Mucosa of descending colon (tissue), 3 donors: ENCODE measurements at regions not wholly inside any gene's neighbourhood (a gene's known extent, or its start where the extent isn't known, plus 50 kb on each side); places are given as distances from the start of the nearest gene placed in this dataset.

Experiments used
- ATAC-seq: fragments of 200-7000 bp; cut with Tn5 transposase; one replicate; pipeline ENCODE4 v1.9.1; 2020; ENCODE audit warnings: mild to moderate bottlenecking, moderate library complexity
- DNase-seq, 3 donors: peaks; one replicate each; pipeline ENCODE4 v3.0.0-alpha.2; 2020
- H3K36me3 ChIP-seq: fragments of 200-600 bp; one replicate; pipeline ENCODE4 v1.8.0; 2021; ENCODE audit warnings: low read depth, mild to moderate bottlenecking
- H3K4me1 ChIP-seq: fragments of 200-600 bp; one replicate; pipeline ENCODE4 v1.8.0; 2021; ENCODE audit warnings: low read depth, mild to moderate bottlenecking
- H3K4me3 ChIP-seq: fragments of 200-600 bp; one replicate; pipeline ENCODE4 v1.8.0; 2021; ENCODE audit warnings: mild to moderate bottlenecking
- H3K9me3 ChIP-seq: fragments of 200-600 bp; one replicate; pipeline ENCODE4 v1.8.0; 2021; ENCODE audit warnings: mild to moderate bottlenecking
- CTCF ChIP-seq: fragments of 200-600 bp; IDR thresholded peaks from one replicate; pipeline ENCODE4 v1.8.0; 2022; ENCODE audit warnings: antibody characterized with exemption, mild to moderate bottlenecking
- intact Hi-C, 2 donors: fragments of 100-400 bp; cut with DNase I in 1 of 2; cut with micrococcal nuclease in 1 of 2; formaldehyde crosslinking; loops; one replicate each; pipeline versions ENCODE4 v1.11.0 to v1.11.1; 2022; cut with DNase I, micrococcal nuclease
- donor health status: DM: no; HTN: no; CAD: no; lungs with moderate emphysema.
- donor health status: DM: no; HTN: no; CAD: no.
- donor health status: DM: no; HTN: yes; CAD: no.

GRCh38 chr10:105682911-105683310 is 1041.8 kb downstream of the SORCS3 start:
- no peak for ATAC-seq
- intact Hi-C loops: no loop called here
- Histone ChIP-seq H3K4me1 (no peaks in the 10 kb centered on the region), H3K4me3 (no peak overlapping the region), H3K36me3 (no peaks in the 10 kb centered on the region), H3K9me3 (no peaks in the 10 kb centered on the region)
- TF ChIP-seq CTCF: no peak
- no peak for DNase-seq

GRCh38 chr10:105681051-105681450 is 1040.0 kb downstream of the SORCS3 start:
- no peaks in the 10 kb centered on the region for H3K36me3 ChIP-seq
- ATAC-seq (peak; percentile 79), DNase-seq (peak in 1 of 3 donors; percentile 12)
- intact Hi-C loops: no loop called here
- H3K4me3 ChIP-seq: no peak overlapping the region
- H3K4me1 ChIP-seq: no peaks in the 10 kb centered on the region
- H3K9me3 ChIP-seq: no peaks in the 10 kb centered on the region
- no peak for TF ChIP-seq CTCF

GRCh38 chr10:105679781-105680180 is 1038.7 kb downstream of the SORCS3 start:
- intact Hi-C loops: no loop called here
- ATAC-seq (no peak), DNase-seq (peak in 1 of 3 donors; percentile 8)
- Histone ChIP-seq H3K4me3 (no peak overlapping the region), H3K36me3 (no peaks in the 10 kb centered on the region), H3K4me1 (no peaks in the 10 kb centered on the region), H3K9me3 (no peaks in the 10 kb centered on the region)
- no peak for TF ChIP-seq CTCF

- Histone ChIP-seq H3K9me3 (peaks cover 12% of the 10 kb centered on the region), H3K36me3 (no peaks in the 10 kb centered on the region), H3K4me1 (no peaks in the 10 kb centered on the region), H3K4me3 (no peak overlapping the region)
- no peak for TF ChIP-seq CTCF
- ATAC-seq (no peak), DNase-seq (no peak)
- intact Hi-C loops: no loop called here
These were observed 1034.2 kb downstream of the SORCS3 start for GRCh38 chr10:105675333-105675732.

GRCh38 chr10:105674448-105674847 is 1033.4 kb downstream of the SORCS3 start:
- Histone ChIP-seq H3K36me3 (no peaks in the 10 kb centered on the region), H3K9me3 (peaks cover 12% of the 10 kb centered on the region), H3K4me3 (no peak overlapping the region), H3K4me1 (no peaks in the 10 kb centered on the region)
- intact Hi-C loops: no loop called here
- no peak for TF ChIP-seq CTCF
- no peak for ATAC-seq
- DNase-seq: no peak

- DNase-seq: no peak
- no peak for TF ChIP-seq CTCF
- Histone ChIP-seq H3K36me3 (no peaks in the 10 kb centered on the region), H3K4me3 (no peak overlapping the region), H3K4me1 (no peaks in the 10 kb centered on the region), H3K9me3 (no peaks in the 10 kb centered on the region)
- intact Hi-C loops: no loop called here
- no peak for ATAC-seq
These were observed 1017.6 kb downstream of the SORCS3 start for GRCh38 chr10:105658696-105659095.
